ENCODE measurements at regions not wholly inside any gene's neighbourhood (a gene's known extent, or its start where the extent isn't known, plus 50 kb on each side); places are given as distances from the start of the nearest gene placed in this dataset.
A peak's percentile ranks its signal among the peaks of the same experiment; 100 is the strongest.

DNA sequence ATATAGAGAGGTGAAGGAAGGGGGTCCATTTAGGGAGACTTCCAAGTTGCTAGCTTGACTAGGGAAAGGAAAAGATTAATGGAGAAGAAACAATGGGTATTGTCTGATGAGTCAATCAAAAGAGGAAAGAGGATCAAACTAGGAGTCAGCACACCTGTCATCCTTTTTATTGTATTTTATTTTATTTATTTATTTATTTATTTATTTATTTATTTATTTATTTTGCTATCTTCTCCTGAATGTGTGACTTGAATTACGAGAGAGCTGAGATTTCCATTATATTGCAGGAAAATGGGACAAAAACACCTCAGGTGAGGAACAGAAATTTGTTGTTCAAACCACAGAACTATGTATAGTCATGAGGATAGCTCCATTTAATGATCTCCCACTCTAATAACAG lies 58.9 kb downstream of the NUDT11 start:
- no peak for ATAC-seq
- Histone ChIP-seq H3K9me3 (no peaks in the 10 kb centered on the region), H3K4me3 (no peak overlapping the region), H3K27ac (no peak overlapping the region), H3K27me3 (ENCODE audit: low read depth) (no peaks in the 10 kb centered on the region), H3K36me3 (no peaks in the 10 kb centered on the region), H3K4me1 (no peaks in the 10 kb centered on the region)
- intact Hi-C loops (cut with DNase I), result no loop called here
- no peak for DNase-seq
- TF ChIP-seq, protein P1, sequence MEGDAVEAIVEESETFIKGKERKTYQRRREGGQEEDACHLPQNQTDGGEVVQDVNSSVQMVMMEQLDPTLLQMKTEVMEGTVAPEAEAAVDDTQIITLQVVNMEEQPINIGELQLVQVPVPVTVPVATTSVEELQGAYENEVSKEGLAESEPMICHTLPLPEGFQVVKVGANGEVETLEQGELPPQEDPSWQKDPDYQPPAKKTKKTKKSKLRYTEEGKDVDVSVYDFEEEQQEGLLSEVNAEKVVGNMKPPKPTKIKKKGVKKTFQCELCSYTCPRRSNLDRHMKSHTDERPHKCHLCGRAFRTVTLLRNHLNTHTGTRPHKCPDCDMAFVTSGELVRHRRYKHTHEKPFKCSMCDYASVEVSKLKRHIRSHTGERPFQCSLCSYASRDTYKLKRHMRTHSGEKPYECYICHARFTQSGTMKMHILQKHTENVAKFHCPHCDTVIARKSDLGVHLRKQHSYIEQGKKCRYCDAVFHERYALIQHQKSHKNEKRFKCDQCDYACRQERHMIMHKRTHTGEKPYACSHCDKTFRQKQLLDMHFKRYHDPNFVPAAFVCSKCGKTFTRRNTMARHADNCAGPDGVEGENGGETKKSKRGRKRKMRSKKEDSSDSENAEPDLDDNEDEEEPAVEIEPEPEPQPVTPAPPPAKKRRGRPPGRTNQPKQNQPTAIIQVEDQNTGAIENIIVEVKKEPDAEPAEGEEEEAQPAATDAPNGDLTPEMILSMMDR (IDR thresholded peaks at IDR 0.05), result no peak

DNA sequence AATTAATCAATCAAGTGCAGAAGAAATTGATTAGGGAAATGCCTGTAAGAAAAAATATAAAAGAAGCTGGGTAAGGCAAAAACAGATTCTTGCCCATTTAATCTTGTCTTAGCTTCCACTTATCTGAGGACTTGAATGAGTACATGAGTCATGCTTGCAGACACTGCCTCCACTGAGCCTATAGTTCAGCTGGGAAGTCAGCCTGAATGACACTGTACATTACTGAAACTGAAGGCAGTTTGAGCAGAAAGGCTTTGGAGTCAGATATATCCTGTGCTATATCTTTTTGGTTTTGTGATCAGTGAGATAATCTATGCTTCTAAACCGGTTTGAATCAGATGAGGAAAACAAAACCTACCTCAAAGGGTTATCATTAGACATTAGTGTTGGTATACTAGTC lies 61.3 kb downstream of the NUDT11 start:
- Histone ChIP-seq H3K36me3 (no peaks in the 10 kb centered on the region), H3K4me3 (no peak overlapping the region), H3K9me3 (no peaks in the 10 kb centered on the region), H3K27ac (no peak overlapping the region), H3K4me1 (no peaks in the 10 kb centered on the region), H3K27me3 (ENCODE audit: low read depth) (no peaks in the 10 kb centered on the region)
- no peak for ATAC-seq
- TF ChIP-seq, protein P1 (IDR thresholded peaks at IDR 0.05), result no peak
- DNase-seq, result no peak
- intact Hi-C loops (cut with DNase I), result no loop called here

DNA sequence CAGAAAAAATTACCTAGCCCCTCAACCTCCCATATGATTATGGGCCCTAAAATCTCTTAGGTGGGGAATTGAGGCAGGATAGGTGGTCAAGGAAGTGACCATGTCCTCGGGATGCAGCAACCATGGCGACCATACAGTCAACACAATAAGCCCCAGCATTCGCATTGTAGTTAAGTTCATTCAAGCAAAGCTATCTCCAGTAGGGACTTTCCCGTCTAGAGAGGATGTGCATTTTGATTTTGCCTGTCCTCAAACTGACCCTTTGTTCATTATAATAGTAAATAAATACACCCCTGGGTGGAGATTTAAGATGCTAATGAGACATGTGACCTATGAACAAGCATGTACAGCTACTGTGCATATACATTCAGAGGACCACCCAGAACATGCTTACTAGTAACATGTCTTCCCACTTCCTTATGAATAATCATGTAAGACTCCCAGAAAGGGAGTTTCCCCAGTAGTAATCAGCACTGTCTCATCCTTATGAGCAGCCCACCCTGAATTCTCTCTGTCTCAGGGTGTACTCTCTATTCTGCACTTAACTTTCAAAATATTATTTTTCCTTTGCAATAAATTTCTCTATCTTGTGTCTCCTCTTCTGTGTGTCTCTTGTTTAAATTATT lies 74.3 kb downstream of the NUDT11 start:
- no peaks in the 10 kb centered on the region for H3K9me3 ChIP-seq
- TF ChIP-seq, protein P1 (IDR thresholded peaks at IDR 0.05), result no peak
- H3K36me3 ChIP-seq, result no peaks in the 10 kb centered on the region
- intact Hi-C loops (cut with DNase I), result no loop called here
- no peaks in the 10 kb centered on the region for H3K27me3 ChIP-seq (ENCODE audit: low read depth)
- DNase-seq, result no peak
- no peaks in the 10 kb centered on the region for H3K4me1 ChIP-seq
- no peak for ATAC-seq
- no peak overlapping the region for H3K27ac ChIP-seq
- no peak overlapping the region for H3K4me3 ChIP-seq

DNA sequence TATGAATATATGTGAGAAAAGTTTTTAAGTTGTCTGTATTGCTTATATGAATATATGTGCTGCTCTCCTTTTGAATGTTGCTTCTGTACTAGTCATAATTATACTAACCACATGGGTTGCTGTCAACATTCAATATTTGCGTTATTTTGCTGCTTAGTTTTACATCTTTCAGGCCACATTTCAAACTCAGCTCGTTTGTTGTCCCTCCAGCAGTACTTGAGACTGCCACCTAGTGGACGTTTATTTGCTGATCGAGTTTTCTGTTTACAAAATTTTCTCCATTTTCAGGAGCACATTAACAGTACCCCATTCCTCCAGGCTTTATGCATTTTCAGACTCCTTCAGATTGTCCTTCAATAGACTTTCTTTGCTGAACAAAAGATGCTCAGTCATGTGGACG lies 75.8 kb downstream of the NUDT11 start:
- ATAC-seq, result no peak
- no peak overlapping the region for H3K4me3 ChIP-seq
- no peak for DNase-seq
- H3K27me3 ChIP-seq (ENCODE audit: low read depth), result no peaks in the 10 kb centered on the region
- H3K27ac ChIP-seq, result no peak overlapping the region
- H3K36me3 ChIP-seq, result no peaks in the 10 kb centered on the region
- no peaks in the 10 kb centered on the region for H3K9me3 ChIP-seq
- H3K4me1 ChIP-seq, result no peaks in the 10 kb centered on the region
- intact Hi-C loops (cut with DNase I), result no loop called here
- TF ChIP-seq, protein P1 (IDR thresholded peaks at IDR 0.05), result peak; percentile 52

DNA sequence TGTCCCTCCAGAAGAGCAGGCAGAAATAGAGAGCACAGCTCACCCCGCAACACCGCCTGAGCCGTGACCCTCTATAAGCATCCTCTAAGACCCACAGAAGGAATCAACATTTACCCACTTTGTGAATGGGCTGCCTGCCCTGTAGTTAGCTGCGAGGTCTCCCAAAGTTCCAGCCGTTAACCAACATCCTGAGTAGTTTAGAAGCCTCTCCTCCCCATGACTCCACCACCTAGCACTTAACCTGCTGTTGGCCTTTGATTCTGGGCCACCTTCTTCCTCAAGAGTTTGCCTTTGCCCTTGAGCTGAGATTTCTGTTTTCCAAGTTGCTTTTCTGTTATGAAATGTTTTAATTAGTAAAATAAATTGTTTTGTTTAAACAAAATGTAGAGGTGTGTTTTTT lies 75.8 kb downstream of the NUDT10 start:
- no peaks in the 10 kb centered on the region for H3K27me3 ChIP-seq (ENCODE audit: low read depth)
- ATAC-seq (peak in 1 of 2 donors; percentile 37), DNase-seq (no peak)
- no peak overlapping the region for H3K4me3 ChIP-seq
- H3K9me3 ChIP-seq, result no peaks in the 10 kb centered on the region
- no peaks in the 10 kb centered on the region for H3K4me1 ChIP-seq
- H3K36me3 ChIP-seq, result no peaks in the 10 kb centered on the region
- no peak overlapping the region for H3K27ac ChIP-seq
- intact Hi-C loops (cut with DNase I), result no loop called here
- TF ChIP-seq, protein P1 (IDR thresholded peaks at IDR 0.05), result no peak

All from lower lobe of right lung (tissue), 2 donors.